Heart left ventricle (tissue), 16 donors: ENCODE measurements at regions not wholly inside any gene's neighbourhood (a gene's known extent, or its start where the extent isn't known, plus 50 kb on each side); places are given as distances from the start of the nearest gene placed in this dataset.

ENCODE experiments used
- ATAC-seq, 4 donors: fragments of 200-7000 bp; cut with Tn5 transposase; one replicate each; pipeline ENCODE4 v1.9.1; 2020 to 2022; ENCODE audit warnings: moderate library complexity in 4 of 4, mild to moderate bottlenecking in 3 of 4, moderate number of reproducible peaks in 1 of 4
- DNase-seq, 5 donors: peaks; one replicate each; pipeline ENCODE4 v3.0.0-alpha.2; 2020
- H3K27ac ChIP-seq, 12 donors: fragments of 200-600 bp; sonication (generic) in 4 of 12; one replicate each; pipeline versions ENCODE4 v1.5.0 to v1.8.0; 2016 to 2022; ENCODE audit warnings: mild to moderate bottlenecking in 2 of 12
- H3K27me3 ChIP-seq, 9 donors: fragments of 200-600 bp; sonication (generic) in 2 of 9; one replicate each; pipeline versions ENCODE4 v1.5.1 to v1.8.0; 2016 to 2022; ENCODE audit warnings: mild to moderate bottlenecking in 3 of 9
- H3K36me3 ChIP-seq, 9 donors: fragments of 200-600 bp; sonication (generic) in 2 of 9; one replicate each; pipeline versions ENCODE4 v1.5.0 to v1.8.0; 2018 to 2022; ENCODE audit warnings: mild to moderate bottlenecking in 2 of 9
- H3K4me1 ChIP-seq, 12 donors: fragments of 200-600 bp; sonication (generic) in 4 of 12; one replicate each; pipeline versions ENCODE4 v1.5.0 to v1.8.0; 2016 to 2022; ENCODE audit warnings: mild to moderate bottlenecking in 3 of 12
- H3K4me3 ChIP-seq, 12 donors: fragments of 200-600 bp; sonication (generic) in 4 of 12; one replicate each; pipeline versions ENCODE4 v1.5.0 to v1.8.0; 2017 to 2022; ENCODE audit warnings: mild to moderate bottlenecking in 9 of 12, moderate library complexity in 4 of 12
- H3K9me3 ChIP-seq, 12 donors: fragments of 200-600 bp; sonication (generic) in 4 of 12; one replicate each; pipeline versions ENCODE4 v1.5.0 to v1.8.0; 2016 to 2022; ENCODE audit warnings: mild to moderate bottlenecking in 1 of 12
- CTCF ChIP-seq, 12 donors: fragments of 200-600 bp; sonication (generic) in 4 of 12; IDR thresholded peaks; one replicate each; pipeline versions ENCODE4 v1.5.0 to v1.8.0; 2018 to 2022; ENCODE audit warnings: antibody characterized with exemption in 12 of 12, mild to moderate bottlenecking in 5 of 12
- POLR2A ChIP-seq, 2 donors: fragments of 450-650 bp; IDR thresholded peaks; one replicate each; pipeline ENCODE4 v1.6.1; 2017; ENCODE audit warnings: antibody characterized with exemption in 2 of 2, mild to moderate bottlenecking in 2 of 2, moderate library complexity in 2 of 2
- WGBS, 4 donors: extraction: QIAGEN DNeasy Blood & Tissue Kit in 2 of 4; methylation state at CpG; one replicate each; pipeline versions ENCODE4 v1.1.5 to v1.1.7; 2013 to 2018; 5-methylcytosine and 5-hydroxymethylcytosine counted together
- intact Hi-C, 10 donors: fragments of 100-400 bp; cut with DNase I; formaldehyde crosslinking; loops; one replicate each; pipeline versions ENCODE4 v1.11.1 to v1.14.2; 2022
- donor health status: ischemic (EF 13 %, LVEDD 7.1; RV severe dilation, severe dysfunction).
- donor health status: healthy with polysubstance abuse.
- donor health status: DM: no; HTN: yes; CAD: no.
- donor health status: DM: no; HTN: no; CAD: no.
- donor health status: ischemic (EF 25% LVEDD 6.9; RV normal size, moderate dysfunction).
- donor health status: ischemic (EF 25% LVEDD 5.7; RV mildly dilated, moderate dysfunction).
- donor health status: healthy.
- donor health status: DM: yes; HTN: yes; CAD: no.
- donor health status: ischemic (EF 35%, LVEDD 5.7; RV mildly dilated, moderate dysfunction).
- donor health status: nonischemic (EF 11% LVEDD 7.7; RV severe dilation, severe dysfunction).
- donor health status: DM: yes; HTN: yes; CAD: no.
- donor health status: PGD.
- donor health status: ischemic (EF 29% LVEDD 5.4; RV normal size, mild dysfunction).
- donor health status: nonischemic (EF 23%, LVEDD 6.1; RV moderate dilation, normal function).

DNA sequence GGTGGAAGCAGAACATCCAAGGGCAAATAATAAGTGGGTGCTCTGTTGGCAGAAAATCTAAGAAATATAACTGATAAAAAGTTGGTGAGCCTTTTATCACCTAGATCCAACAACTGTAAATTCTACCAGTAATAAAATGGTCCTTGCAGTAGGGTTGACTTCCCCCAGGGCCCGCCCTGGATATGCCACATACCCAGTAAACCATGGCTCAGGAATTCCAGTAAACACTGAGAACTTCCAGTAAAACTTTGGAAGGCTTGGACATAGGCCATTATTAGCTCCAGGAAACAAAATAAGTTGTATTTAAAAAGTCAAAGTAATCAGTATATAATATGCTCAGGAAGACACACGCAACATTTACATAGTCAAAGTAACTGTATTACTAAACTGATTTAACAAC is 402.2 kb downstream of the BCAT1 start:
- DNase-seq (no peak), ATAC-seq (no peak)
- Histone ChIP-seq H3K9me3 (peaks cover 0 to 3% (median 0%) of the 10 kb centered on the region in 12 donors), H3K27me3 (no peaks in the 10 kb centered on the region), H3K4me1 (no peaks in the 10 kb centered on the region), H3K27ac (no peak overlapping the region), H3K4me3 (no peak overlapping the region), H3K36me3 (no peaks in the 10 kb centered on the region)
- no peak for TF ChIP-seq CTCF (IDR thresholded peaks at IDR 0.05)
- no peak for TF ChIP-seq POLR2A (IDR thresholded peaks at IDR 0.05)
- intact Hi-C loops = no loop called here
- 89 to 97% (median 92%) methylated on average over 2 of the region's 2 CpGs for WGBS, 4 donors

GRCh38 chr12:24546084-24546483 is 402.8 kb downstream of the BCAT1 start:
- no peaks in the 10 kb centered on the region for H3K27me3 ChIP-seq
- DNase-seq (no peak), ATAC-seq (no peak)
- H3K4me1 ChIP-seq = no peaks in the 10 kb centered on the region
- 78 to 88% (median 83%) methylated on average over 2 of the region's 2 CpGs for WGBS, 4 donors
- no peak overlapping the region for H3K4me3 ChIP-seq
- TF ChIP-seq POLR2A (IDR thresholded peaks at IDR 0.05) (no peak), CTCF (IDR thresholded peaks at IDR 0.05) (no peak)
- intact Hi-C loops = no loop called here
- H3K36me3 ChIP-seq = no peaks in the 10 kb centered on the region
- H3K27ac ChIP-seq = no peak overlapping the region
- peaks cover 0 to 3% (median 0%) of the 10 kb centered on the region in 12 donors for H3K9me3 ChIP-seq

DNA sequence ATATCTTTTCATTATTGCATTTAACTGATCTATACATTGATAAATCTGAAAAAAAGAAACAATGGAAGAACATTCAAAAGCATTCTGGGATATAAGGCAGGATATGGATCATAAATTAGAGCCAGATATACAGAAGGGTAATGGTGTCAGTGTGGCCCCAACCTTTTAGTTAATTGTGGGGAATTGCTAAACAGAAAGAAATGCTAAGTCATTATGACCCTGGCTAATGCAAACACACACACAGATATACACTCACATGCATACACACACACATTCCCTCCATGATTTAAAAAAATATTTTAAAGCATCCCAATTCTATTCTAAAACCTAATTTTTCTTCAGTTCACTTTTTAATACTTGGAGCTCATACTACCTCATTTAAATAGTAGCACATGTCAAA is 404.5 kb downstream of the BCAT1 start:
- no peaks in the 10 kb centered on the region for H3K36me3 ChIP-seq
- H3K4me3 ChIP-seq = no peak overlapping the region
- ATAC-seq = no peak
- TF ChIP-seq POLR2A (IDR thresholded peaks at IDR 0.05) = no peak
- TF ChIP-seq CTCF (IDR thresholded peaks at IDR 0.05) = no peak
- intact Hi-C loops = no loop called here
- no peaks in the 10 kb centered on the region for H3K27me3 ChIP-seq
- no peaks in the 10 kb centered on the region for H3K4me1 ChIP-seq
- peaks cover 0 to 3% (median 0%) of the 10 kb centered on the region in 12 donors for H3K9me3 ChIP-seq
- no peak for DNase-seq
- H3K27ac ChIP-seq = no peak overlapping the region

GRCh38 chr12:24541193-24541871 is 407.6 kb downstream of the BCAT1 start:
- ATAC-seq = no peak
- peaks cover 0 to 16% (median 0%) of the 10 kb centered on the region in 12 donors for H3K4me1 ChIP-seq
- intact Hi-C loops = no loop called here
- no peak overlapping the region for H3K27ac ChIP-seq
- no peak for DNase-seq
- TF ChIP-seq CTCF (IDR thresholded peaks at IDR 0.05) (no peak), POLR2A (IDR thresholded peaks at IDR 0.05) (no peak)
- no peaks in the 10 kb centered on the region for H3K27me3 ChIP-seq
- H3K9me3 ChIP-seq = peaks cover 0 to under 1% (median 0%) of the 10 kb centered on the region in 12 donors
- no peak overlapping the region for H3K4me3 ChIP-seq
- H3K36me3 ChIP-seq = no peaks in the 10 kb centered on the region
- WGBS, 4 donors = 74 to 84% (median 82%) methylated on average over 5 of the region's 5 CpGs
